ENCODE measurements at regions not wholly inside any gene's neighbourhood (a gene's known extent, or its start where the extent isn't known, plus 50 kb on each side); places are given as distances from the start of the nearest gene placed in this dataset.
"Not testable (repeated sequence)": the region's sequence is repeated elsewhere in the genome, so short reads cannot be mapped to it uniquely, and the experiment has no call there.

DNA sequence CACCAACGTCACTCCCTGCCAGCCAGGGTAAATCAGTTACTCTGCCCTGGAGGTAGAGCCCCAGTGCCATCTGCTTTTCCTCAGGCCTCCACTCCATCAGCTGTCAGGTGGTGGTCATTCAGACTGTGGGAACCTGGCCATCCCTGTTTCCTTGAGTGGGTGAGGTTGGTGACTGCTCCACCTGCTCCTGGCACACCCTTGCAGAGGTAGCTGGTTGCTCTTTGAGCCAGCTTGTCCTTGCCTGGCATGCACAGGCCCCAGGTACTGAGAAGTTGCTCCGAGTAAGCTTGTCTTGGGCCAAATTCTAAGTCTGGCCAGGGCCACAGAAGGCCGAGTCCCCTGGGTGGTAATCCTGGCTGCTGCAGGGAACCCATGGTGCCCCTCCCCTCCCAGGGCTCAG is 248.3 kb downstream of the CWH43 start:
- TF ChIP-seq, protein P1, sequence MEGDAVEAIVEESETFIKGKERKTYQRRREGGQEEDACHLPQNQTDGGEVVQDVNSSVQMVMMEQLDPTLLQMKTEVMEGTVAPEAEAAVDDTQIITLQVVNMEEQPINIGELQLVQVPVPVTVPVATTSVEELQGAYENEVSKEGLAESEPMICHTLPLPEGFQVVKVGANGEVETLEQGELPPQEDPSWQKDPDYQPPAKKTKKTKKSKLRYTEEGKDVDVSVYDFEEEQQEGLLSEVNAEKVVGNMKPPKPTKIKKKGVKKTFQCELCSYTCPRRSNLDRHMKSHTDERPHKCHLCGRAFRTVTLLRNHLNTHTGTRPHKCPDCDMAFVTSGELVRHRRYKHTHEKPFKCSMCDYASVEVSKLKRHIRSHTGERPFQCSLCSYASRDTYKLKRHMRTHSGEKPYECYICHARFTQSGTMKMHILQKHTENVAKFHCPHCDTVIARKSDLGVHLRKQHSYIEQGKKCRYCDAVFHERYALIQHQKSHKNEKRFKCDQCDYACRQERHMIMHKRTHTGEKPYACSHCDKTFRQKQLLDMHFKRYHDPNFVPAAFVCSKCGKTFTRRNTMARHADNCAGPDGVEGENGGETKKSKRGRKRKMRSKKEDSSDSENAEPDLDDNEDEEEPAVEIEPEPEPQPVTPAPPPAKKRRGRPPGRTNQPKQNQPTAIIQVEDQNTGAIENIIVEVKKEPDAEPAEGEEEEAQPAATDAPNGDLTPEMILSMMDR (conservative IDR thresholded peaks at IDR 0.05): not testable (repeated sequence)
- TF ChIP-seq ZFX (IDR thresholded peaks at IDR 0.05): not testable (repeated sequence)
